DMS153 treated with DMSO at 0.1 percent for 48 hours (cell line): ENCODE measurements at regions not wholly inside any gene's neighbourhood (a gene's known extent, or its start where the extent isn't known, plus 50 kb on each side); places are given as distances from the start of the nearest gene placed in this dataset.
"Not testable (repeated sequence)": the region's sequence is repeated elsewhere in the genome, so short reads cannot be mapped to it uniquely, and the experiment has no call there.

Source experiments
- DNase-seq: peaks from one replicate; lab custom pipeline; 2025; ENCODE audit not compliant: unreplicated experiment; lab: John Stamatoyannopoulos, UW

- DNase-seq = no peak
Measured at GRCh38 chr4:187059021-187059420, 335.4 kb upstream of the FAT1 start.

GRCh38 chr4:187059895-187060294, 336.2 kb upstream of the FAT1 start:
- no peak for DNase-seq

- no peak for DNase-seq
Measured at GRCh38 chr4:187060551-187060950, 336.9 kb upstream of the FAT1 start.

GRCh38 chr4:187063251-187063650, 339.6 kb upstream of the FAT1 start:
- no peak for DNase-seq

GRCh38 chr4:187064033-187064432, 340.4 kb upstream of the FAT1 start:
- DNase-seq = no peak

GRCh38 chr4:187065396-187065795, 341.7 kb upstream of the FAT1 start:
- no peak for DNase-seq

- no peak for DNase-seq
Measured at GRCh38 chr4:187065806-187066205, 342.1 kb upstream of the FAT1 start.

- no peak for DNase-seq
Measured at GRCh38 chr4:187069398-187069797, 345.7 kb upstream of the FAT1 start.

- no peak for DNase-seq
Measured at GRCh38 chr4:187070158-187070557, 346.5 kb upstream of the FAT1 start.

- no peak for DNase-seq
Measured at GRCh38 chr4:187070740-187071139, 347.1 kb upstream of the FAT1 start.

- DNase-seq = no peak
Measured at GRCh38 chr4:187071946-187072600, 348.4 kb upstream of the FAT1 start.

GRCh38 chr4:187073820-187074219, 350.2 kb upstream of the FAT1 start:
- DNase-seq = no peak

GRCh38 chr4:187075514-187075913, 351.9 kb upstream of the FAT1 start:
- DNase-seq = no peak

GRCh38 chr4:187077744-187078401, 354.2 kb upstream of the FAT1 start:
- no peak for DNase-seq

- DNase-seq = no peak
Measured at GRCh38 chr4:187084701-187085100, 361.0 kb upstream of the FAT1 start.

GRCh38 chr4:187085339-187085738, 361.7 kb upstream of the FAT1 start:
- no peak for DNase-seq

GRCh38 chr4:187086151-187086550, 362.5 kb upstream of the FAT1 start:
- no peak for DNase-seq

- no peak for DNase-seq
Measured at GRCh38 chr4:187088070-187088799, 364.6 kb upstream of the FAT1 start.

- no peak for DNase-seq
Measured at GRCh38 chr4:187090401-187090800, 366.7 kb upstream of the FAT1 start.

- not testable (repeated sequence) for DNase-seq
Measured at GRCh38 chr4:187090832-187091231, 367.2 kb upstream of the FAT1 start.

GRCh38 chr4:187094144-187094543, 370.5 kb upstream of the FAT1 start:
- no peak for DNase-seq

GRCh38 chr4:187098429-187098828, 374.8 kb upstream of the FAT1 start:
- DNase-seq = no peak
